ENCODE measurements at regions not wholly inside any gene's neighbourhood (a gene's known extent, or its start where the extent isn't known, plus 50 kb on each side); places are given as distances from the start of the nearest gene placed in this dataset.

GRCh38 chr2:217203086-217203485, 343.2 kb upstream of the TNP1 start:
- Histone ChIP-seq H3K4me2 (ENCODE audit: low read depth, low read length) (no peak overlapping the region), H3K36me3 (replicated peaks in 1 of 2; ENCODE audit: control insufficient read depth in 1 of 2, insufficient read depth in 2 of 2, low read length in 2 of 2) (no peaks in the 10 kb centered on the region), H2AFZ (ENCODE audit: low read length) (no peak overlapping the region), H4K20me1 (ENCODE audit: insufficient read depth, low read length) (no peaks in the 10 kb centered on the region), H3K9me3 (ENCODE audit: low read length) (no peaks in the 10 kb centered on the region), H3K4me3 (replicated peaks in 1 of 3; ENCODE audit: insufficient read depth in 1 of 3, low read depth in 2 of 3, low read length in 3 of 3) (no peak overlapping the region), H3K4me1 (ENCODE audit: insufficient read depth, low read length) (no peaks in the 10 kb centered on the region), H3K9ac (ENCODE audit: insufficient read depth, low read depth, low read length) (no peak overlapping the region), H3K27ac (ENCODE audit: extremely low read length, insufficient read depth, low read length) (no peak overlapping the region), H3K27me3 (ENCODE audit: control insufficient read depth in 1 of 2, insufficient read depth in 2 of 2, low read length in 2 of 2) (peaks cover 0 to 20% of the 10 kb centered on the region in 2 experiments; a peak in 4 of 5 replicates), H3K79me2 (ENCODE audit: insufficient read depth, low read length) (no peaks in the 10 kb centered on the region)
- FAIRE-seq (no peak), DNase-seq (ENCODE audit: low spot score) (no peak), ATAC-seq (no peak)
- no TSS peak for BruUV-seq (replicated peaks)
- CTCF ChIA-PET (ENCODE audit: low intra/inter-chr PET ratio, low total read pairs): no interaction called here
- intact Hi-C loops (cut with micrococcal nuclease; ENCODE audit: unreplicated experiment): no loop called here
- POLR2A ChIA-PET: no interaction called here
- 7% methylated on average over 3 of the region's 3 CpGs for WGBS (ENCODE audit: low lambda C conversion rate)
- in situ Hi-C loops (cut with HindIII; ENCODE audit: extremely low pct_ligation_motif_present, low pct_unique_long_range_greater_than_20kb): no loop called here
- TF ChIP-seq NFKBIZ (CRISPR knock-in tag; IDR thresholded peaks at IDR 0.05): no peak
- TF ChIP-seq MAZ (IDR thresholded peaks at IDR 0.05; ENCODE audit: borderline replicate concordance, low read depth, low read length): no peak
- TF ChIP-seq MAZ (CRISPR knock-in tag; IDR thresholded peaks at IDR 0.05; ENCODE audit: low read depth): no peak
- TF ChIP-seq TIGD3 (CRISPR knock-in tag; IDR thresholded peaks at IDR 0.05; ENCODE audit: borderline replicate concordance): no peak
- no peak for TF ChIP-seq NONO (IDR thresholded peaks at IDR 0.05)
- TF ChIP-seq NONO (CRISPR knock-in tag; conservative IDR thresholded peaks at IDR 0.05): no peak
- TF ChIP-seq FOXK1 (CRISPR knock-in tag; IDR thresholded peaks at IDR 0.05; ENCODE audit: borderline replicate concordance, low read depth): no peak
- no peak for TF ChIP-seq HINFP (CRISPR knock-in tag; IDR thresholded peaks at IDR 0.05; ENCODE audit: low read depth)
- no peak for TF ChIP-seq KLF16 (CRISPR knock-in tag; IDR thresholded peaks at IDR 0.05)
- no peak for TF ChIP-seq SP1 (IDR thresholded peaks at IDR 0.05)
- no peak for TF ChIP-seq SP1 (CRISPR knock-in tag; IDR thresholded peaks at IDR 0.05)
- no peak for TF ChIP-seq ZMYM2 (CRISPR knock-in tag; IDR thresholded peaks at IDR 0.05)
- TF ChIP-seq ZNF720 (CRISPR knock-in tag; IDR thresholded peaks at IDR 0.05): no peak
- TF ChIP-seq CERS6 (CRISPR knock-in tag; IDR thresholded peaks at IDR 0.05): no peak
- TF ChIP-seq TBP (CRISPR knock-in tag; IDR thresholded peaks at IDR 0.05): no peak
- no peak for TF ChIP-seq ZNF572 (CRISPR knock-in tag; IDR thresholded peaks at IDR 0.05)
- TF ChIP-seq RARA (CRISPR knock-in tag; IDR thresholded peaks at IDR 0.05): no peak
- TF ChIP-seq NR2F2 (IDR thresholded peaks at IDR 0.05; ENCODE audit: borderline replicate concordance, low read depth): no peak
- no peak for TF ChIP-seq ZNF713 (CRISPR knock-in tag; IDR thresholded peaks at IDR 0.05)
- no peak for TF ChIP-seq SNAPC5 (CRISPR knock-in tag; IDR thresholded peaks at IDR 0.05; ENCODE audit: borderline replicate concordance)
- no peak for TF ChIP-seq ZSCAN31 (CRISPR knock-in tag; IDR thresholded peaks at IDR 0.05; ENCODE audit: low read depth)
- no peak for TF ChIP-seq GATA4 (IDR thresholded peaks at IDR 0.05; ENCODE audit: borderline replicate concordance, low read depth)
